ENCODE measurements at regions not wholly inside any gene's neighbourhood (a gene's known extent, or its start where the extent isn't known, plus 50 kb on each side); places are given as distances from the start of the nearest gene placed in this dataset.

DNA sequence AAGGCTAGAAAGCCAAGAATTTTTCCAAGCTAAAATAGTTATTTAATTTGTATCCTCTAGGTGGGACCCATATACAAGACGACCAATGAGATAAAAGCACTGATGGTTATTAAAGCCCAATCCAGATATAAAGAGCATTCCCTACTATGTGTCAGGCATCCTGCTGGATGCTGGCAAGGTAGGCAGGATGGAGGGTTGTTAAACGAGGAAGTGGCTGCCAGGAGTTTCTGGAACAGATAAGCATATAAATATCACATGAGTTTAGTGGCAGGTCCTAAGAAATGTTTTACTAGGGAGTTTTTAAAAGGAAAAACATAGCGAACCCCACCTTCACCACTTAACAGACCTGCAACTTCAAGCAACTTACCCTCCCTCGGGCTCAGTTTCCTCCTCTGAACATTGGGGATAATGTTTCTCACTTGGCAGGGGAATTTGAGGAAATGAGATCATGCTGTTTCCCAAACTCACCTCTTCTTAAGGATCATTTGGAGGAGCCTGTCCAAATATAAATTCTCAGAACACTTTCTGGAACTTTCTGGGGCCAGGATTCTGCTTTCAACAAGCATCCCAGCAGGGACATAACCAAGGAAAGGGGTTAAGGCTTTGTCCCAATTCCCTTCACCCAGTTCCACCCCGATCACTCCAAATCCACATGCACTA is 94.3 kb upstream of the LDB2 start:
- TF ChIP-seq, protein P1, sequence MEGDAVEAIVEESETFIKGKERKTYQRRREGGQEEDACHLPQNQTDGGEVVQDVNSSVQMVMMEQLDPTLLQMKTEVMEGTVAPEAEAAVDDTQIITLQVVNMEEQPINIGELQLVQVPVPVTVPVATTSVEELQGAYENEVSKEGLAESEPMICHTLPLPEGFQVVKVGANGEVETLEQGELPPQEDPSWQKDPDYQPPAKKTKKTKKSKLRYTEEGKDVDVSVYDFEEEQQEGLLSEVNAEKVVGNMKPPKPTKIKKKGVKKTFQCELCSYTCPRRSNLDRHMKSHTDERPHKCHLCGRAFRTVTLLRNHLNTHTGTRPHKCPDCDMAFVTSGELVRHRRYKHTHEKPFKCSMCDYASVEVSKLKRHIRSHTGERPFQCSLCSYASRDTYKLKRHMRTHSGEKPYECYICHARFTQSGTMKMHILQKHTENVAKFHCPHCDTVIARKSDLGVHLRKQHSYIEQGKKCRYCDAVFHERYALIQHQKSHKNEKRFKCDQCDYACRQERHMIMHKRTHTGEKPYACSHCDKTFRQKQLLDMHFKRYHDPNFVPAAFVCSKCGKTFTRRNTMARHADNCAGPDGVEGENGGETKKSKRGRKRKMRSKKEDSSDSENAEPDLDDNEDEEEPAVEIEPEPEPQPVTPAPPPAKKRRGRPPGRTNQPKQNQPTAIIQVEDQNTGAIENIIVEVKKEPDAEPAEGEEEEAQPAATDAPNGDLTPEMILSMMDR (conservative IDR thresholded peaks at IDR 0.05; ENCODE audit: low read depth in 2 of 2): no peak
- TF ChIP-seq CREB1 (CRISPR knock-in tag; IDR thresholded peaks at IDR 0.05; ENCODE audit: low read depth) (no peak), POLR2AphosphoS5 (IDR thresholded peaks at IDR 0.05; ENCODE audit: low read depth) (no peak), EZH2 (IDR thresholded peaks at IDR 0.05; ENCODE audit: low read depth, unreplicated experiment) (no peak), ZNF331 (CRISPR knock-in tag; IDR thresholded peaks at IDR 0.05; ENCODE audit: low read depth) (no peak), EZH2phosphoT487 (IDR thresholded peaks at IDR 0.05; ENCODE audit: unreplicated experiment) (no peak), STAT1 (IDR thresholded peaks at IDR 0.05; ENCODE audit: unreplicated experiment) (no peak), NANOG (IDR thresholded peaks at IDR 0.05; ENCODE audit: borderline replicate concordance) (no peak), ZNF114 (CRISPR knock-in tag; IDR thresholded peaks at IDR 0.05) (no peak)
- TF ChIP-seq, protein P2, sequence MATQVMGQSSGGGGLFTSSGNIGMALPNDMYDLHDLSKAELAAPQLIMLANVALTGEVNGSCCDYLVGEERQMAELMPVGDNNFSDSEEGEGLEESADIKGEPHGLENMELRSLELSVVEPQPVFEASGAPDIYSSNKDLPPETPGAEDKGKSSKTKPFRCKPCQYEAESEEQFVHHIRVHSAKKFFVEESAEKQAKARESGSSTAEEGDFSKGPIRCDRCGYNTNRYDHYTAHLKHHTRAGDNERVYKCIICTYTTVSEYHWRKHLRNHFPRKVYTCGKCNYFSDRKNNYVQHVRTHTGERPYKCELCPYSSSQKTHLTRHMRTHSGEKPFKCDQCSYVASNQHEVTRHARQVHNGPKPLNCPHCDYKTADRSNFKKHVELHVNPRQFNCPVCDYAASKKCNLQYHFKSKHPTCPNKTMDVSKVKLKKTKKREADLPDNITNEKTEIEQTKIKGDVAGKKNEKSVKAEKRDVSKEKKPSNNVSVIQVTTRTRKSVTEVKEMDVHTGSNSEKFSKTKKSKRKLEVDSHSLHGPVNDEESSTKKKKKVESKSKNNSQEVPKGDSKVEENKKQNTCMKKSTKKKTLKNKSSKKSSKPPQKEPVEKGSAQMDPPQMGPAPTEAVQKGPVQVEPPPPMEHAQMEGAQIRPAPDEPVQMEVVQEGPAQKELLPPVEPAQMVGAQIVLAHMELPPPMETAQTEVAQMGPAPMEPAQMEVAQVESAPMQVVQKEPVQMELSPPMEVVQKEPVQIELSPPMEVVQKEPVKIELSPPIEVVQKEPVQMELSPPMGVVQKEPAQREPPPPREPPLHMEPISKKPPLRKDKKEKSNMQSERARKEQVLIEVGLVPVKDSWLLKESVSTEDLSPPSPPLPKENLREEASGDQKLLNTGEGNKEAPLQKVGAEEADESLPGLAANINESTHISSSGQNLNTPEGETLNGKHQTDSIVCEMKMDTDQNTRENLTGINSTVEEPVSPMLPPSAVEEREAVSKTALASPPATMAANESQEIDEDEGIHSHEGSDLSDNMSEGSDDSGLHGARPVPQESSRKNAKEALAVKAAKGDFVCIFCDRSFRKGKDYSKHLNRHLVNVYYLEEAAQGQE (IDR thresholded peaks at IDR 0.05; ENCODE audit: unreplicated experiment): no peak
- TF ChIP-seq, protein P3, sequence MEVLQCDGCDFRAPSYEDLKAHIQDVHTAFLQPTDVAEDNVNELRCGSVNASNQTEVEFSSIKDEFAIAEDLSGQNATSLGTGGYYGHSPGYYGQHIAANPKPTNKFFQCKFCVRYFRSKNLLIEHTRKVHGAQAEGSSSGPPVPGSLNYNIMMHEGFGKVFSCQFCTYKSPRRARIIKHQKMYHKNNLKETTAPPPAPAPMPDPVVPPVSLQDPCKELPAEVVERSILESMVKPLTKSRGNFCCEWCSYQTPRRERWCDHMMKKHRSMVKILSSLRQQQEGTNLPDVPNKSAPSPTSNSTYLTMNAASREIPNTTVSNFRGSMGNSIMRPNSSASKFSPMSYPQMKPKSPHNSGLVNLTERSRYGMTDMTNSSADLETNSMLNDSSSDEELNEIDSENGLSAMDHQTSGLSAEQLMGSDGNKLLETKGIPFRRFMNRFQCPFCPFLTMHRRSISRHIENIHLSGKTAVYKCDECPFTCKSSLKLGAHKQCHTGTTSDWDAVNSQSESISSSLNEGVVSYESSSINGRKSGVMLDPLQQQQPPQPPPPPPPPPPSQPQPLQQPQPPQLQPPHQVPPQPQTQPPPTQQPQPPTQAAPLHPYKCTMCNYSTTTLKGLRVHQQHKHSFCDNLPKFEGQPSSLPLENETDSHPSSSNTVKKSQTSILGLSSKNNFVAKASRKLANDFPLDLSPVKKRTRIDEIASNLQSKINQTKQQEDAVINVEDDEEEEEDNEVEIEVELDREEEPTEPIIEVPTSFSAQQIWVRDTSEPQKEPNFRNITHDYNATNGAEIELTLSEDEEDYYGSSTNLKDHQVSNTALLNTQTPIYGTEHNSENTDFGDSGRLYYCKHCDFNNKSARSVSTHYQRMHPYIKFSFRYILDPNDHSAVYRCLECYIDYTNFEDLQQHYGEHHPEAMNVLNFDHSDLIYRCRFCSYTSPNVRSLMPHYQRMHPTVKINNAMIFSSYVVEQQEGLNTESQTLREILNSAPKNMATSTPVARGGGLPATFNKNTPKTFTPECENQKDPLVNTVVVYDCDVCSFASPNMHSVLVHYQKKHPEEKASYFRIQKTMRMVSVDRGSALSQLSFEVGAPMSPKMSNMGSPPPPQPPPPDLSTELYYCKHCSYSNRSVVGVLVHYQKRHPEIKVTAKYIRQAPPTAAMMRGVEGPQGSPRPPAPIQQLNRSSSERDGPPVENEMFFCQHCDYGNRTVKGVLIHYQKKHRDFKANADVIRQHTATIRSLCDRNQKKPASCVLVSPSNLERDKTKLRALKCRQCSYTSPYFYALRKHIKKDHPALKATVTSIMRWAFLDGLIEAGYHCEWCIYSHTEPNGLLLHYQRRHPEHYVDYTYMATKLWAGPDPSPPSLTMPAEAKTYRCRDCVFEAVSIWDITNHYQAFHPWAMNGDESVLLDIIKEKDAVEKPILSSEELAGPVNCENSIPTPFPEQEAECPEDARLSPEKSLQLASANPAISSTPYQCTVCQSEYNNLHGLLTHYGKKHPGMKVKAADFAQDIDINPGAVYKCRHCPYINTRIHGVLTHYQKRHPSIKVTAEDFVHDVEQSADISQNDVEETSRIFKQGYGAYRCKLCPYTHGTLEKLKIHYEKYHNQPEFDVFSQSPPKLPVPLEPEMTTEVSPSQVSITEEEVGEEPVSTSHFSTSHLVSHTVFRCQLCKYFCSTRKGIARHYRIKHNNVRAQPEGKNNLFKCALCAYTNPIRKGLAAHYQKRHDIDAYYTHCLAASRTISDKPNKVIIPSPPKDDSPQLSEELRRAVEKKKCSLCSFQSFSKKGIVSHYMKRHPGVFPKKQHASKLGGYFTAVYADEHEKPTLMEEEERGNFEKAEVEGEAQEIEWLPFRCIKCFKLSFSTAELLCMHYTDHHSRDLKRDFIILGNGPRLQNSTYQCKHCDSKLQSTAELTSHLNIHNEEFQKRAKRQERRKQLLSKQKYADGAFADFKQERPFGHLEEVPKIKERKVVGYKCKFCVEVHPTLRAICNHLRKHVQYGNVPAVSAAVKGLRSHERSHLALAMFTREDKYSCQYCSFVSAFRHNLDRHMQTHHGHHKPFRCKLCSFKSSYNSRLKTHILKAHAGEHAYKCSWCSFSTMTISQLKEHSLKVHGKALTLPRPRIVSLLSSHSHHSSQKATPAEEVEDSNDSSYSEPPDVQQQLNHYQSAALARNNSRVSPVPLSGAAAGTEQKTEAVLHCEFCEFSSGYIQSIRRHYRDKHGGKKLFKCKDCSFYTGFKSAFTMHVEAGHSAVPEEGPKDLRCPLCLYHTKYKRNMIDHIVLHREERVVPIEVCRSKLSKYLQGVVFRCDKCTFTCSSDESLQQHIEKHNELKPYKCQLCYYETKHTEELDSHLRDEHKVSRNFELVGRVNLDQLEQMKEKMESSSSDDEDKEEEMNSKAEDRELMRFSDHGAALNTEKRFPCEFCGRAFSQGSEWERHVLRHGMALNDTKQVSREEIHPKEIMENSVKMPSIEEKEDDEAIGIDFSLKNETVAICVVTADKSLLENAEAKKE (CRISPR knock-in tag; IDR thresholded peaks at IDR 0.05): no peak

Data from GM23338 (cell line).